ENCODE measurements at regions not wholly inside any gene's neighbourhood (a gene's known extent, or its start where the extent isn't known, plus 50 kb on each side); places are given as distances from the start of the nearest gene placed in this dataset.

- Mint-ChIP-seq H3K4me3 (no peak overlapping the region), H3K27ac (no peak overlapping the region), H3K36me3 (ENCODE audit: low read depth) (no peaks in the 10 kb centered on the region), H3K4me1 (ENCODE audit: low read depth) (no peaks in the 10 kb centered on the region), H3K9me3 (peaks cover 5% of the 10 kb centered on the region), H3K27me3 (ENCODE audit: low read depth) (no peaks in the 10 kb centered on the region)
These were observed 176.7 kb downstream of the ST6GAL2 start for GRCh38 chr2:106709229-106709628.

- Mint-ChIP-seq H3K27ac (no peak overlapping the region), H3K4me1 (ENCODE audit: low read depth) (no peaks in the 10 kb centered on the region), H3K4me3 (no peak overlapping the region), H3K36me3 (ENCODE audit: low read depth) (no peaks in the 10 kb centered on the region), H3K9me3 (peaks cover 6% of the 10 kb centered on the region), H3K27me3 (ENCODE audit: low read depth) (no peaks in the 10 kb centered on the region)
These were observed 166.7 kb downstream of the ST6GAL2 start for GRCh38 chr2:106719222-106719621.

GRCh38 chr2:106720026-106720425 lies 165.9 kb downstream of the ST6GAL2 start:
- no peaks in the 10 kb centered on the region for H3K36me3 Mint-ChIP-seq (ENCODE audit: low read depth)
- H3K4me3 Mint-ChIP-seq = no peak overlapping the region
- H3K27me3 Mint-ChIP-seq (ENCODE audit: low read depth) = no peaks in the 10 kb centered on the region
- no peak overlapping the region for H3K27ac Mint-ChIP-seq
- H3K4me1 Mint-ChIP-seq (ENCODE audit: low read depth) = no peaks in the 10 kb centered on the region
- peaks cover 6% of the 10 kb centered on the region for H3K9me3 Mint-ChIP-seq

GRCh38 chr2:106724301-106724794 lies 161.6 kb downstream of the ST6GAL2 start:
- Mint-ChIP-seq H3K36me3 (ENCODE audit: low read depth) (no peaks in the 10 kb centered on the region), H3K9me3 (no peaks in the 10 kb centered on the region), H3K4me1 (ENCODE audit: low read depth) (no peaks in the 10 kb centered on the region), H3K27me3 (ENCODE audit: low read depth) (no peaks in the 10 kb centered on the region), H3K4me3 (no peak overlapping the region), H3K27ac (no peak overlapping the region)

- Mint-ChIP-seq H3K36me3 (ENCODE audit: low read depth) (no peaks in the 10 kb centered on the region), H3K4me1 (ENCODE audit: low read depth) (no peaks in the 10 kb centered on the region), H3K27me3 (ENCODE audit: low read depth) (no peaks in the 10 kb centered on the region), H3K4me3 (no peak overlapping the region), H3K9me3 (peaks cover 4% of the 10 kb centered on the region), H3K27ac (no peak overlapping the region)
These were observed 151.8 kb downstream of the ST6GAL2 start for GRCh38 chr2:106734165-106734564.

GRCh38 chr2:106735807-106736206 lies 150.2 kb downstream of the ST6GAL2 start:
- no peaks in the 10 kb centered on the region for H3K4me1 Mint-ChIP-seq (ENCODE audit: low read depth)
- no peaks in the 10 kb centered on the region for H3K36me3 Mint-ChIP-seq (ENCODE audit: low read depth)
- no peak overlapping the region for H3K27ac Mint-ChIP-seq
- H3K27me3 Mint-ChIP-seq (ENCODE audit: low read depth) = no peaks in the 10 kb centered on the region
- no peak overlapping the region for H3K4me3 Mint-ChIP-seq
- peaks cover 4% of the 10 kb centered on the region for H3K9me3 Mint-ChIP-seq

GRCh38 chr2:106736221-106736620 lies 149.7 kb downstream of the ST6GAL2 start:
- Mint-ChIP-seq H3K27ac (no peak overlapping the region), H3K4me1 (ENCODE audit: low read depth) (no peaks in the 10 kb centered on the region), H3K27me3 (ENCODE audit: low read depth) (no peaks in the 10 kb centered on the region), H3K4me3 (no peak overlapping the region), H3K36me3 (ENCODE audit: low read depth) (no peaks in the 10 kb centered on the region), H3K9me3 (peaks cover 4% of the 10 kb centered on the region)

GRCh38 chr2:106745468-106745867 lies 140.5 kb downstream of the ST6GAL2 start:
- Mint-ChIP-seq H3K27me3 (ENCODE audit: low read depth) (no peaks in the 10 kb centered on the region), H3K4me3 (no peak overlapping the region), H3K4me1 (ENCODE audit: low read depth) (no peaks in the 10 kb centered on the region), H3K9me3 (no peaks in the 10 kb centered on the region), H3K27ac (no peak overlapping the region), H3K36me3 (ENCODE audit: low read depth) (no peaks in the 10 kb centered on the region)

- Mint-ChIP-seq H3K36me3 (ENCODE audit: low read depth) (no peaks in the 10 kb centered on the region), H3K27me3 (ENCODE audit: low read depth) (no peaks in the 10 kb centered on the region), H3K9me3 (no peaks in the 10 kb centered on the region), H3K27ac (no peak overlapping the region), H3K4me1 (ENCODE audit: low read depth) (no peaks in the 10 kb centered on the region), H3K4me3 (no peak overlapping the region)
These were observed 136.1 kb downstream of the ST6GAL2 start for GRCh38 chr2:106749823-106750222.
